Effector memory CD4-positive, alpha-beta T cell (primary cell): ENCODE measurements at regions not wholly inside any gene's neighbourhood (a gene's known extent, or its start where the extent isn't known, plus 50 kb on each side); places are given as distances from the start of the nearest gene placed in this dataset.
"Not testable (repeated sequence)": the region's sequence is repeated elsewhere in the genome, so short reads cannot be mapped to it uniquely, and the experiment has no call there.

Experiments used
- DNase-seq, 3 donors: peaks; one replicate each; pipeline ENCODE4 v3.0.0-alpha.2; 2020
- H3K27ac ChIP-seq: 2 replicates; pipeline ENCODE4 v1.7.0; 2013; ENCODE audit warnings: mild to moderate bottlenecking, low read length, moderate library complexity; ENCODE audit not compliant: insufficient read depth, poor library complexity, severe bottlenecking
- H3K27me3 ChIP-seq: replicated peaks from 2 replicates; pipeline ENCODE4 v1.7.0; 2013; ENCODE audit warnings: mild to moderate bottlenecking, low read length; ENCODE audit not compliant: insufficient read depth, control insufficient read depth, poor library complexity, severe bottlenecking
- H3K36me3 ChIP-seq: 2 replicates; pipeline ENCODE4 v1.7.0; 2013; ENCODE audit warnings: mild to moderate bottlenecking, low read length, moderate library complexity; ENCODE audit not compliant: control insufficient read depth, insufficient read depth
- H3K4me1 ChIP-seq: 2 replicates; pipeline ENCODE4 v1.7.0; 2013; ENCODE audit warnings: low read length, mild to moderate bottlenecking; ENCODE audit not compliant: control insufficient read depth, insufficient read depth, poor library complexity, severe bottlenecking
- H3K4me3 ChIP-seq: 2 replicates; pipeline ENCODE4 v1.7.0; 2013; ENCODE audit warnings: low read length, low read depth, mild to moderate bottlenecking; ENCODE audit not compliant: insufficient read depth, poor library complexity, severe bottlenecking
- H3K9me3 ChIP-seq: 2 replicates; pipeline ENCODE4 v1.7.0; 2013; ENCODE audit warnings: mild to moderate bottlenecking, low read length, moderate library complexity; ENCODE audit not compliant: control insufficient read depth

GRCh38 chr9:135409286-135410200 is 70.0 kb upstream of the PPP1R26 start:
- no peak overlapping the region for H3K4me3 ChIP-seq
- peaks cover 6% of the 10 kb centered on the region for H3K4me1 ChIP-seq
- no peaks in the 10 kb centered on the region for H3K27me3 ChIP-seq
- no peak for DNase-seq
- H3K36me3 ChIP-seq, result no peaks in the 10 kb centered on the region
- H3K27ac ChIP-seq, result no peak overlapping the region
- no peaks in the 10 kb centered on the region for H3K9me3 ChIP-seq

GRCh38 chr9:135410421-135410820 is 69.2 kb upstream of the PPP1R26 start:
- Histone ChIP-seq H3K4me1 (peaks cover 6% of the 10 kb centered on the region), H3K27ac (no peak overlapping the region), H3K4me3 (no peak overlapping the region), H3K9me3 (no peaks in the 10 kb centered on the region), H3K27me3 (no peaks in the 10 kb centered on the region), H3K36me3 (no peaks in the 10 kb centered on the region)
- DNase-seq, result no peak

- Histone ChIP-seq H3K4me1 (peaks cover 6% of the 10 kb centered on the region), H3K27ac (no peak overlapping the region), H3K27me3 (no peaks in the 10 kb centered on the region), H3K4me3 (no peak overlapping the region), H3K36me3 (no peaks in the 10 kb centered on the region), H3K9me3 (no peaks in the 10 kb centered on the region)
- DNase-seq, result no peak
These were observed 68.6 kb upstream of the PPP1R26 start for GRCh38 chr9:135410831-135411473.

GRCh38 chr9:135411605-135412004 is 68.0 kb upstream of the PPP1R26 start:
- not testable (repeated sequence) for H3K27ac ChIP-seq, H3K36me3 ChIP-seq, H3K9me3 ChIP-seq, H3K4me3 ChIP-seq, H3K4me1 ChIP-seq, DNase-seq, H3K27me3 ChIP-seq

- H3K4me3 ChIP-seq, H3K9me3 ChIP-seq, H3K27me3 ChIP-seq, H3K4me1 ChIP-seq, H3K36me3 ChIP-seq, H3K27ac ChIP-seq: not testable (repeated sequence)
- peak; percentile 10 to 25 (median 24) for DNase-seq
These were observed 67.1 kb upstream of the PPP1R26 start for GRCh38 chr9:135412315-135413085.

- H3K27ac ChIP-seq, result no peak overlapping the region
- H3K4me3 ChIP-seq, result no peak overlapping the region
- H3K4me1 ChIP-seq, result peaks cover 6% of the 10 kb centered on the region
- no peak for DNase-seq
- H3K36me3 ChIP-seq, result no peaks in the 10 kb centered on the region
- H3K9me3 ChIP-seq, result no peaks in the 10 kb centered on the region
- H3K27me3 ChIP-seq, result no peaks in the 10 kb centered on the region
These were observed 66.6 kb upstream of the PPP1R26 start for GRCh38 chr9:135413086-135413375.

- DNase-seq, result no peak
- H3K27me3 ChIP-seq, result no peaks in the 10 kb centered on the region
- no peak overlapping the region for H3K27ac ChIP-seq
- peaks cover 6% of the 10 kb centered on the region for H3K4me1 ChIP-seq
- no peak overlapping the region for H3K4me3 ChIP-seq
- H3K9me3 ChIP-seq, result no peaks in the 10 kb centered on the region
- H3K36me3 ChIP-seq, result no peaks in the 10 kb centered on the region
These were observed 66.1 kb upstream of the PPP1R26 start for GRCh38 chr9:135413461-135413860.

- Histone ChIP-seq H3K4me1 (peaks cover 6% of the 10 kb centered on the region), H3K4me3 (no peak overlapping the region), H3K27me3 (no peaks in the 10 kb centered on the region), H3K36me3 (no peaks in the 10 kb centered on the region), H3K27ac (no peak overlapping the region), H3K9me3 (no peaks in the 10 kb centered on the region)
- DNase-seq, result no peak
These were observed 65.3 kb upstream of the PPP1R26 start for GRCh38 chr9:135414293-135414692.

- no peaks in the 10 kb centered on the region for H3K27me3 ChIP-seq
- no peak overlapping the region for H3K27ac ChIP-seq
- peaks cover 6% of the 10 kb centered on the region for H3K4me1 ChIP-seq
- no peaks in the 10 kb centered on the region for H3K36me3 ChIP-seq
- DNase-seq, result no peak
- no peak overlapping the region for H3K4me3 ChIP-seq
- H3K9me3 ChIP-seq, result no peaks in the 10 kb centered on the region
These were observed 64.0 kb upstream of the PPP1R26 start for GRCh38 chr9:135415586-135415985.
